ENCODE measurements at regions not wholly inside any gene's neighbourhood (a gene's known extent, or its start where the extent isn't known, plus 50 kb on each side); places are given as distances from the start of the nearest gene placed in this dataset.

DNA sequence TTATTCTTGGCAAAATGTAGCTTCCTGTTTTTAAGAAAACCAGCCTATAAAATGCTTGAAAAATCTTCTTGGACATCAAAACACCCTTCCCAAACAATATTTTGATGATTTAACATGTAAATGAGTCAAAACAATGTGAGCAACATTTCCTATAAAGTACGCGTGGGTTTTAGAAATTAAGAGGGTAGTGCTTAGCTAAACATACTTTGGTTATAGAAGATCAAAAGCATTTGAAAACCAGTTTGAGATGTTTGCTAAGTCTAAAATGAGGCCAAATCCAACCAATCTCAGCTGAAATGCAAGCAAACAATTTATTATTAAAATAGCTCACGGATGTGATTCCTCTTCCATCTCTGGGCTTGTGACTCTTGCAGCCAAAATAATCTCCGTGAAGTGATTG lies 350.4 kb downstream of the TGFB2 start:
- Histone ChIP-seq H3K4me3 (no peak overlapping the region), H3K27ac (no peak overlapping the region), H3K9me3 (no peaks in the 10 kb centered on the region), H3K4me1 (no peaks in the 10 kb centered on the region), H3K27me3 (no peaks in the 10 kb centered on the region), H3K36me3 (no peaks in the 10 kb centered on the region)
- no peak for TF ChIP-seq POLR2A (IDR thresholded peaks at IDR 0.05)
- TF ChIP-seq, protein P1, sequence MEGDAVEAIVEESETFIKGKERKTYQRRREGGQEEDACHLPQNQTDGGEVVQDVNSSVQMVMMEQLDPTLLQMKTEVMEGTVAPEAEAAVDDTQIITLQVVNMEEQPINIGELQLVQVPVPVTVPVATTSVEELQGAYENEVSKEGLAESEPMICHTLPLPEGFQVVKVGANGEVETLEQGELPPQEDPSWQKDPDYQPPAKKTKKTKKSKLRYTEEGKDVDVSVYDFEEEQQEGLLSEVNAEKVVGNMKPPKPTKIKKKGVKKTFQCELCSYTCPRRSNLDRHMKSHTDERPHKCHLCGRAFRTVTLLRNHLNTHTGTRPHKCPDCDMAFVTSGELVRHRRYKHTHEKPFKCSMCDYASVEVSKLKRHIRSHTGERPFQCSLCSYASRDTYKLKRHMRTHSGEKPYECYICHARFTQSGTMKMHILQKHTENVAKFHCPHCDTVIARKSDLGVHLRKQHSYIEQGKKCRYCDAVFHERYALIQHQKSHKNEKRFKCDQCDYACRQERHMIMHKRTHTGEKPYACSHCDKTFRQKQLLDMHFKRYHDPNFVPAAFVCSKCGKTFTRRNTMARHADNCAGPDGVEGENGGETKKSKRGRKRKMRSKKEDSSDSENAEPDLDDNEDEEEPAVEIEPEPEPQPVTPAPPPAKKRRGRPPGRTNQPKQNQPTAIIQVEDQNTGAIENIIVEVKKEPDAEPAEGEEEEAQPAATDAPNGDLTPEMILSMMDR (IDR thresholded peaks at IDR 0.05): no peak
- no peak for DNase-seq
- intact Hi-C loops (cut with DNase I; ENCODE audit: low total_unique reads): no loop called here

DNA sequence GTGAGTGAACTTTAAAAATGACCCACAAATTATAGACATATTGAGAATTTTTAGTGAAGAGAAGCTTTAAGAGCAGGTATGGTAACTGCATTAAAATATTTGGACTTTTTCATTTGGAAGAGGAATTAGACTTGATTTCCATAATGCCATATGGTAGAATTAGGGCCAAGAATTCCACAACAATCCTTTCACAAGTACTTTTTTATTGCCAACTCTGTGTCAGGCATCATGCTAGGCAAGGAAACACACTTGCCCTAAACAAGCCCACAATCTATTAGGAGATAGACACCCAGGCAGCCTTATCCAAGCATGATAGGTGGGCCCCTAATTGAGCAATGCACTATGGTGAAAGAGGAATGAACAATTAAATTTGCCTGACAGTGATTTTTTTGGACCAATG lies 353.0 kb downstream of the TGFB2 start:
- H3K27ac ChIP-seq: no peak overlapping the region
- H3K36me3 ChIP-seq: no peaks in the 10 kb centered on the region
- TF ChIP-seq POLR2A (IDR thresholded peaks at IDR 0.05): no peak
- TF ChIP-seq, protein P1 (IDR thresholded peaks at IDR 0.05): no peak
- H3K9me3 ChIP-seq: no peaks in the 10 kb centered on the region
- no peak for DNase-seq
- H3K4me3 ChIP-seq: no peak overlapping the region
- H3K27me3 ChIP-seq: no peaks in the 10 kb centered on the region
- intact Hi-C loops (cut with DNase I; ENCODE audit: low total_unique reads): no loop called here
- no peaks in the 10 kb centered on the region for H3K4me1 ChIP-seq

DNA sequence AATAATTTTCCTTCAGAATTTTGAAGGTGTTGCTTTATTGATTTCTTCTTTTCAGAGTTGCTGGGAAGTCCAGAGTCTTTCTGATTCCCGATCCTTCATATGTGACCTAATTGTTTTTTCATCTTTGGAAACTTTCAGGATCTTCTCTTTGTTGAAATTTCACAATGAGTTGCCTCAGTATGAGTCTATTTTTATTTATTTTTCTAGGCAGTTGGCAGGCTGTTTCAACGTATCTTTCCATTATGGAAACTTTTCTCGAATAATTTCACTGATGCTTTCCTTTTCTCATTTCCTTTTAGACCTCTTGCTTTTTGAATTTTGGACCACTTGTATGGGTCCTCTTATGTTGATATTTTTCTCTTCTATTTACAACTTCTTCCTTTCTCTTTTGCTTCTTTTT lies 354.3 kb downstream of the TGFB2 start:
- Histone ChIP-seq H3K27ac (no peak overlapping the region), H3K36me3 (no peaks in the 10 kb centered on the region), H3K9me3 (no peaks in the 10 kb centered on the region), H3K4me1 (no peaks in the 10 kb centered on the region), H3K4me3 (no peak overlapping the region), H3K27me3 (no peaks in the 10 kb centered on the region)
- TF ChIP-seq, protein P1 (IDR thresholded peaks at IDR 0.05): no peak
- TF ChIP-seq POLR2A (IDR thresholded peaks at IDR 0.05): no peak
- intact Hi-C loops (cut with DNase I; ENCODE audit: low total_unique reads): no loop called here
- DNase-seq: no peak

DNA sequence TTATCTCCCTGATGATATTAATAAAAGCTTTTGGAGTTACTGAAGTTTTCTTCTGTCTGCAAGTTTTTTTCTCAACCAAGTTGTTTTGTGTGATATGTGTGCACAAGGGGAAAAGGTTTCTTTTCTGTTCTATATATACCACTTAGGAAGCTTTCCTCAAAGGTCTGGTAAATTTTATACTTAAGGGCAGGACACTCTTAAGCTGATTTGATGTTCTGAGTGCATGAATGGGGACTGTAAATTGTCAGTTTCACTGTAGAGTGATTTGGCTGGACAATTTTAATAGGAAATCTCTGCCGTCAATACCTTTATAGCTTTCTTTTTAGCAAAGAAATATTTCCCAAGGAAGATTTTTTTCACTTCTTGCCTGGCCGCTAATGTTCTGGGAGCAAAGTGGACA lies 354.7 kb downstream of the TGFB2 start:
- intact Hi-C loops (cut with DNase I; ENCODE audit: low total_unique reads): no loop called here
- Histone ChIP-seq H3K4me3 (no peak overlapping the region), H3K27ac (no peak overlapping the region), H3K27me3 (no peaks in the 10 kb centered on the region), H3K36me3 (no peaks in the 10 kb centered on the region), H3K4me1 (no peaks in the 10 kb centered on the region), H3K9me3 (no peaks in the 10 kb centered on the region)
- TF ChIP-seq POLR2A (IDR thresholded peaks at IDR 0.05): no peak
- TF ChIP-seq, protein P1 (IDR thresholded peaks at IDR 0.05): no peak
- no peak for DNase-seq

DNA sequence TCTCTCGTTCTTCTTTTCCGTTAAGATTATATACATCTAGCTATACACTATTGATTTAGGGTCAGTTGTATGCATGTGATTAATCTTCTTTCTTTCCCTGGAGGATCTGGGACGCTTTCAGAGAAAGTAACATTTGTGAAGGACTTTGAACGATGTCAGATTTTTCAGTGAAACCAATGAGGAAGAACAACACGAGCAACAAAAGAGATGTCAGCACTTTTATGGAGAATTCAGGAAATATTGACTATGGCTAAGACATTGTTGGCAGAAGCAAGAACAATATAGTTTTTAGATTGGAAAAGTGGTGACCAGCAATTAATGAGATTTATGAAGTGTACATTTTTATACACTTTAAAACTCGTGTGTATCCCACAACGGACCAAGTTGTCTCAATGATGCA lies 355.5 kb downstream of the TGFB2 start:
- Histone ChIP-seq H3K27ac (no peak overlapping the region), H3K27me3 (no peaks in the 10 kb centered on the region), H3K9me3 (no peaks in the 10 kb centered on the region), H3K4me3 (no peak overlapping the region), H3K4me1 (no peaks in the 10 kb centered on the region), H3K36me3 (no peaks in the 10 kb centered on the region)
- intact Hi-C loops (cut with DNase I; ENCODE audit: low total_unique reads): no loop called here
- TF ChIP-seq, protein P1 (IDR thresholded peaks at IDR 0.05): no peak
- TF ChIP-seq POLR2A (IDR thresholded peaks at IDR 0.05): no peak
- DNase-seq: no peak

Data from uterus (tissue), 3 donors.